Brain microvascular endothelial cell (primary cell): ENCODE measurements at regions not wholly inside any gene's neighbourhood (a gene's known extent, or its start where the extent isn't known, plus 50 kb on each side); places are given as distances from the start of the nearest gene placed in this dataset.

Source experiments
- DNase-seq: peaks from one replicate; pipeline ENCODE4 v3.0.0-alpha.2; 2020
- H3K27ac ChIP-seq: fragments of 250-450 bp; sonication (Bioruptor Pico); 2 replicates; pipeline ENCODE4 v1.5.1; 2020; ENCODE audit warnings: mild to moderate bottlenecking, moderate library complexity
- H3K27me3 ChIP-seq: fragments of 250-450 bp; sonication (Bioruptor Pico); replicated peaks from 2 replicates; pipeline ENCODE4 v1.5.1; 2020; ENCODE audit warnings: mild to moderate bottlenecking
- H3K36me3 ChIP-seq: fragments of 250-450 bp; sonication (Bioruptor Pico); replicated peaks from 2 replicates; pipeline ENCODE4 v1.5.1; 2020; ENCODE audit warnings: mild to moderate bottlenecking
- H3K4me3 ChIP-seq: 2 replicates; pipeline ENCODE4 v1.5.1; 2011; ENCODE audit warnings: low read depth, mild to moderate bottlenecking, control low read depth, low read length, moderate library complexity
- in situ Hi-C: cut with HindIII; loops from 2 replicates; pipeline ENCODE4 v1.10.0; 2017; ENCODE audit warnings: low sequenced_read_pairs, low pct_ligation_motif_present
- TF ChIP-seq, protein P1 (sequence below): IDR thresholded peaks from 2 replicates; pipeline ENCODE4 v1.5.1; 2011; ENCODE audit warnings: low read depth, mild to moderate bottlenecking, moderate library complexity, low read length, control low read depth, inconsistent platforms; ENCODE audit errors: missing control alignments

DNA sequence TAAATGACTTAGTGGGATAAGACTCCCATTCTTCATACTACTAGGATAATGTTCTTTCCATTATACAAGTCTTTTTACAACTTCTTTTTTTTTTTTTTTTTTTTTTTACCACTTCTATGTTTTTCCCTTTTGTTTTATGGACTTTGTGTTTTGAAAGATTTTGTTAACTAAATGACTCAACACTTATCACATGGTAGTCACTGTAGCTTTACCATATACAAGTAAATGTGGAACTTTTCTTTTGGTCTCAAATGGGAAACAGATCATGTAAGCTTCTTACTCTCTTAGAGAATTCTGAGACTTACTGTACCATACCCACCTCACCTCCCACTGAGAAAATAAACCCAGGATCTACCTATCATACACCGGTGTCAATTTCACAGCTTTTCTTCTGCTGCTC is 590.3 kb upstream of the CDH2 start:
- no peaks in the 10 kb centered on the region for H3K27me3 ChIP-seq
- H3K4me3 ChIP-seq: no peak overlapping the region
- in situ Hi-C loops: no loop called here
- DNase-seq: no peak
- TF ChIP-seq, protein P1, sequence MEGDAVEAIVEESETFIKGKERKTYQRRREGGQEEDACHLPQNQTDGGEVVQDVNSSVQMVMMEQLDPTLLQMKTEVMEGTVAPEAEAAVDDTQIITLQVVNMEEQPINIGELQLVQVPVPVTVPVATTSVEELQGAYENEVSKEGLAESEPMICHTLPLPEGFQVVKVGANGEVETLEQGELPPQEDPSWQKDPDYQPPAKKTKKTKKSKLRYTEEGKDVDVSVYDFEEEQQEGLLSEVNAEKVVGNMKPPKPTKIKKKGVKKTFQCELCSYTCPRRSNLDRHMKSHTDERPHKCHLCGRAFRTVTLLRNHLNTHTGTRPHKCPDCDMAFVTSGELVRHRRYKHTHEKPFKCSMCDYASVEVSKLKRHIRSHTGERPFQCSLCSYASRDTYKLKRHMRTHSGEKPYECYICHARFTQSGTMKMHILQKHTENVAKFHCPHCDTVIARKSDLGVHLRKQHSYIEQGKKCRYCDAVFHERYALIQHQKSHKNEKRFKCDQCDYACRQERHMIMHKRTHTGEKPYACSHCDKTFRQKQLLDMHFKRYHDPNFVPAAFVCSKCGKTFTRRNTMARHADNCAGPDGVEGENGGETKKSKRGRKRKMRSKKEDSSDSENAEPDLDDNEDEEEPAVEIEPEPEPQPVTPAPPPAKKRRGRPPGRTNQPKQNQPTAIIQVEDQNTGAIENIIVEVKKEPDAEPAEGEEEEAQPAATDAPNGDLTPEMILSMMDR: no peak
- no peak overlapping the region for H3K27ac ChIP-seq
- H3K36me3 ChIP-seq: no peaks in the 10 kb centered on the region

DNA sequence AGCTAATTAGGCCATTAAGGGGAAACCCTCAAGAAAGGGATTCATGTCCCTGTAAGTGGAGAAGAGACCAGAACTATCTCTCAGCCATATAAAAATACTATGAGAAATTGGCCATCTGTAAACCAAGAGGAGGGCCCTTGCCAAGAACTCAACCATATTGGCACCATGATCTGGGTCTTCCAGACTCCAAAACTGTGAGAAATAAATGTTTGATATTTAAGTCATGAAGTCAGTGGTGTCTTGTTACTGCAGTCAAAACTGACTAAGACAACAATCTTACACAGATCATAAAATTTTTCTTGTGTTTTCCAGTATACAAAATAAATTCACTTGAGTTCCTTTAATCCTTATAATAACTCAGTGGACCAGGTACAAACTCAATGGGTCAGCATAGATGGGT is 589.8 kb upstream of the CDH2 start:
- DNase-seq: no peak
- in situ Hi-C loops: no loop called here
- TF ChIP-seq, protein P1: no peak

DNA sequence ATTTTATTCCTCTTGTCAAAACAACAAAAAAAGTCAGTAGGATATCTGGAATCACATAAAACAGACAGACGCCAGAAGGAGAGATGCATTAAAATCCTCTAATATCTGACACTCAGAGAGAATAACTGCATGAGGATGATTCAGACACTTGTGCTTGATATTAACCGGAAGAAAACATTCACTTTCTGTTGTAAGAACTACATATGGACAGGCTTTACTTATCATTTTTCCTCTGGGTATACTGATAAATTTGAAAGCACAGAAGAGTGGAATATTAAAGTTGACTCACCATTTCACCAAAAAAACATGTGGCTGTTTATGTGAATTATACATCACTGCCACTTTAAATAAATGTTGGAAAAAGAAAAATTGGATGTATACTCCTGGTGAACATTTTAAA is 589.1 kb upstream of the CDH2 start:
- no peak for DNase-seq
- no peaks in the 10 kb centered on the region for H3K36me3 ChIP-seq
- H3K27me3 ChIP-seq: no peaks in the 10 kb centered on the region
- no peak overlapping the region for H3K4me3 ChIP-seq
- TF ChIP-seq, protein P1: no peak
- no peak overlapping the region for H3K27ac ChIP-seq
- in situ Hi-C loops: no loop called here

More for the DNA sequence above, 589.8 kb upstream of the CDH2 start:
- Histone ChIP-seq H3K27me3 (no peaks in the 10 kb centered on the region), H3K4me3 (no peak overlapping the region), H3K36me3 (no peaks in the 10 kb centered on the region), H3K27ac (no peak overlapping the region)

DNA sequence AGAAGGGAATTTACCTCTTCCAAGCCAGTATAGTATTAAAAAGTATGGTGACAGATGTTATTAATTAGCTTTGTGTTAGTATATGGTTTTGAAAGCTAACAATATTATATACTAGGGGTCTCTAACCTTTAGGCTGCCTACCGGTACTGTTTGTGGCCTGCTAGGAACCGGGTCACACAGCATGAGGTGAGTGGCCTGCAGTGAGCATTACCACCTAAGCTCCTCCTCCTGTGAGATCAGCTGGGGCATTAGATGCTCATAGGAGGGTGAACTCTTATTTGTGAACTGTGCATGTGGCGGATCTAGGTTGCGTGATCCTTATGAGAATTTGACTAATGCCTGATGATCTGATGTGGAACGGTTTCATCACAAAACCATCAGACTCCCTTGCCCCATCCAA is 583.4 kb upstream of the CDH2 start:
- H3K27me3 ChIP-seq: no peaks in the 10 kb centered on the region
- H3K27ac ChIP-seq: no peak overlapping the region
- no peaks in the 10 kb centered on the region for H3K36me3 ChIP-seq
- in situ Hi-C loops: no loop called here
- TF ChIP-seq, protein P1: no peak
- no peak overlapping the region for H3K4me3 ChIP-seq
- DNase-seq: no peak

DNA sequence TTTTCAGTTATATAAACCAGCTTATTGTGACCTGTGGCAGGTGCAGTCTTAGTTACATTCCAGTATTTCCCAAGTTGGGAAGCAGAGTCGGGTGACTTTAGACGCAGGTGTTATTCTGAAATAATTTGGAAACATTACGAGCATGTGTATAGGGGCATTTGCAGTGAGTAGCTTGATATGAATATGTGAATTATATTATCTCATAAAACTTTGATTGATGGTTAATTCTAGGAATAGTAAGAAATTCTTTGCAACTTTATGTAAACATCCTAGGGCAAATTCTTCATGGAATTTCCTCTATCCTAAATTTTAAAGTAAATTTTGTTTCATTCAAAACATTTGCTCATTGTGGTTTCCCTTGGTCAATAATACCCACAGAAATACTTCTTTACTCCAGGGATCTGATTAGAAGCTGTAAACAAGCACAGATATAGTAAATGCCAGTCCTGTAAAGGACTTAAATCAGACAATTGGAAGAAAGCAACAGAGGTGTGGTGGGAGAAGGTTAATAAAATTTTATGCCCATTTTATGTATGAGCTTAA is 580.6 kb upstream of the CDH2 start:
- H3K36me3 ChIP-seq: no peaks in the 10 kb centered on the region
- TF ChIP-seq, protein P1: no peak
- in situ Hi-C loops: no loop called here
- H3K4me3 ChIP-seq: no peak overlapping the region
- H3K27ac ChIP-seq: no peak overlapping the region
- H3K27me3 ChIP-seq: no peaks in the 10 kb centered on the region
- DNase-seq: no peak

DNA sequence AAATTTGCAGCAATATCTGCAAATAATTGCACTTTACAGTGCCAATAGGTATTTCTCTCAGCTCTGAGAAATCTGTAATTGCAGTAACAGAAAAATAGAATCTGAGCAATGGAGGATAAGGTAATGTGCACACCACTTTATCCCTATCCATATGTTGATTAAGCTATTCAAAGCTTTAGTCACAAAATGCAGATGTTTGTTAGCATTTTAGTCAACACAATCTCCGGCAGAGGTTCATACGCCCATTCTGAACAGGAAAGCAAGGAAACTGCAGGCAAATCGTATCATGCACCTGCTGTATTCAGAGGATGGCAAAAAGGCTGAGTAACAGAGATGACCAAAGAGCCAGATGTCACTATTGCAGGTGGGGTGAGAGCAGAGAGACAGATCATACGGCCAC is 566.2 kb upstream of the CDH2 start:
- Histone ChIP-seq H3K4me3 (no peak overlapping the region), H3K36me3 (no peaks in the 10 kb centered on the region), H3K27me3 (no peaks in the 10 kb centered on the region), H3K27ac (no peak overlapping the region)
- DNase-seq: no peak
- TF ChIP-seq, protein P1: no peak
- in situ Hi-C loops: no loop called here
